Neural crest cell (in vitro differentiated cells): ENCODE measurements at regions not wholly inside any gene's neighbourhood (a gene's known extent, or its start where the extent isn't known, plus 50 kb on each side); places are given as distances from the start of the nearest gene placed in this dataset.
"Not testable (repeated sequence)": the region's sequence is repeated elsewhere in the genome, so short reads cannot be mapped to it uniquely, and the experiment has no call there.

Experiments
- DNase-seq: peaks from one replicate; pipeline ENCODE4 v3.0.0; 2021; ENCODE audit warnings: low read depth, mixed read lengths, low spot score
- H3K27ac Mint-ChIP-seq: one replicate; pipeline ENCODE4 v1.8.0; 2021; ENCODE audit warnings: mild to moderate bottlenecking, mixed read lengths; ENCODE audit not compliant: unreplicated experiment
- H3K27me3 Mint-ChIP-seq: 2 replicates; pipeline ENCODE4 v1.8.0; 2021; ENCODE audit warnings: low read depth, mild to moderate bottlenecking, mixed read lengths
- H3K36me3 Mint-ChIP-seq: 2 replicates; pipeline ENCODE4 v1.8.0; 2021; ENCODE audit warnings: low read depth, mild to moderate bottlenecking, mixed read lengths
- H3K4me1 Mint-ChIP-seq: 2 replicates; pipeline ENCODE4 v1.8.0; 2021; ENCODE audit warnings: mixed read lengths
- H3K4me3 Mint-ChIP-seq: one replicate; pipeline ENCODE4 v1.8.0; 2021; ENCODE audit warnings: mild to moderate bottlenecking, mixed read lengths
- H3K9me3 Mint-ChIP-seq: 2 replicates; pipeline ENCODE4 v1.8.0; 2021; ENCODE audit warnings: mixed read lengths

DNA sequence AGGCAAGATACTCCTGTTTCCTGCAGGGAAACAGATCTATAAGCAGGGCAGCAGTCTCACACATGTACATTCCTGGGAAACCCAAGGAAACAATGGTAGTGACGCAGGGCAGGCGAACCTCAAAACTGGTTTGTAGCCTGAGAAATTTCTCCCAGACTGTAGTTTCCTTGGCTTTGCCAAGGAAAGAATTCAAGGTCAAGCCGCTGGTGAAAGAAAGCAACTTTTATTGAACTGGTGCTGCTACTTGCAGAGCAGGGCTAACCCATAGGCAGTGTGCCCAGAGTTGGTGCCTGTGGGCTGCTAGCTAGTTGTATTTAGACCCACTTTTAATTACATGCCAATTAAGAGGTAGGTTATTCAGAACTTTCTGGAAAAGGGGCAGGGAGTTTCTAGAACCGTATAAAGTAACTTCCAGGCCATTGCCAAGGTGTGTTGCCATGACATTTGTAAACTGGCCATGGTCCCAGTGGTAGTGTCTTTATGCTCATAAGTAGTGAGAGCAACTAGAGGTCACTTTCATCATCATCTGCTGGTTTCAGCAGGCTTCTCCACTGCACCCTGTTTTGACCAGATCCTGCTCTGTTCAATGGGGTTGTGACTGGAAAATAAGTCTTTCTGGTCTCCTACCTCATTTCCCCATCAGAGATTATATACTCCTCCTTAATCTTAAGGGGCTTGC is 89.7 kb downstream of the PPIAL4C start:
- H3K36me3 Mint-ChIP-seq, H3K9me3 Mint-ChIP-seq, H3K4me1 Mint-ChIP-seq, DNase-seq, H3K27me3 Mint-ChIP-seq, H3K27ac Mint-ChIP-seq, H3K4me3 Mint-ChIP-seq: not testable (repeated sequence)

DNA sequence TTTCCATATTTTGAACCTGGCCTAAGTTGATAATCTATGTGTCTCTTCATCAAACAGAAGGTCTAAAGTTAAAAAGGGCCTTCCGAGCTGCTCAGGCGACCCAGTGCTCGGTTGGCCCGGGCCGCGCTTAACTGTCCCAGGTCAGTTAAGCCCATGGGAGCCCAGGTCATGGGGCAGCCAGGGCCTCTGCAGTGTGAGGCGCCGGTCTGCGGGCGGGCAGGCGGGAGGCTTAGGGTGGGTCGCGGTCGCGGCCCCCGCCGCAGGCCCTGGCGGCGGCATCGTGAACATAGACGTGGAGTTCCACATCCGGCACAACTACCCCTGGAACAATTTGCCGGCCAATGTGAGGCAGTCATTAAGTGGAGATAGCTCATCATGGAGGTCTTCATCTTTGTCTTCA is 91.3 kb downstream of the PPIAL4C start:
- not testable (repeated sequence) for H3K36me3 Mint-ChIP-seq, H3K4me3 Mint-ChIP-seq, H3K4me1 Mint-ChIP-seq, H3K27ac Mint-ChIP-seq, DNase-seq, H3K9me3 Mint-ChIP-seq, H3K27me3 Mint-ChIP-seq

- H3K4me3 Mint-ChIP-seq, H3K36me3 Mint-ChIP-seq, H3K27me3 Mint-ChIP-seq, H3K27ac Mint-ChIP-seq, DNase-seq, H3K9me3 Mint-ChIP-seq, H3K4me1 Mint-ChIP-seq: not testable (repeated sequence)
Measured at GRCh38 chr1:149677359-149677758, 93.7 kb downstream of the PPIAL4C start.

GRCh38 chr1:149686593-149687238 is 95.8 kb upstream of the FCGR1A start:
- not testable (repeated sequence) for H3K27me3 Mint-ChIP-seq, H3K27ac Mint-ChIP-seq, H3K9me3 Mint-ChIP-seq, H3K36me3 Mint-ChIP-seq, H3K4me3 Mint-ChIP-seq, DNase-seq, H3K4me1 Mint-ChIP-seq

GRCh38 chr1:149691399-149691798 is 91.1 kb upstream of the FCGR1A start:
- not testable (repeated sequence) for H3K4me1 Mint-ChIP-seq, DNase-seq, H3K36me3 Mint-ChIP-seq, H3K9me3 Mint-ChIP-seq, H3K4me3 Mint-ChIP-seq, H3K27ac Mint-ChIP-seq, H3K27me3 Mint-ChIP-seq

DNA sequence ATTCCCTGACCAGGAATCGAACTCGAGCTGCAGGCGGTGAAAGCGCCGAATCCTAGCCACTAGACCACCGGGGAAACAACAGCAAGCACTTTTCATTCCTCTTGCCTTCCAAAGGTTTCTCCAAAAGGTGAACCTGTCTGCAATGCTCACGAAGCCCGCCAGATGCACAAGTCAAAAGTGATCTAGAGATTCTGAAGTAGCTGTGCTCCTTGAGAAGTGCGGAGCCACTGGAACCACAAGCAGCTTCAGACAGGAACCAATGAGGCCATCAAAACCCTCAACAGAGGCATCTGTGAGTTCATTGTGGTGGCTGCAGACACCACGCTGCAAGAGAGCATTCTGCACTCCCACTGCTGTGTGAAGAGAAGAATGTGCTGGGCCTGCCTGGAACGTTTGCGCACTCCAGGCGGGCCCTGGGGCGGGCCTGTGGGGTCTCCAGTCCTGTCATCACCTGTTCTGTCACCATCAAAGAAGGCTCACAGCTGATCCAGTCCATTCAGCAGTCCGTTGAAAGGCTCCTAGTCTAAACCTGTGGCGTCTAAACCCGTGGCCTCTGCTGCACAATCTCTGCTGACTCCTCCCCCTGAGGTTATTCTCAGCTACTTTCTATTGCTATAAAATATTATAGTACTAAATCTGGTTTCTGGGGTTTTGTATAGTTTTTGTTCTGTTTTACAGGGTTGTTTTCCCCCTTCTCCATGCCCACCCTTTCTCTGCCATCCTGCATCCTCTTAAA is 89.5 kb upstream of the FCGR1A start:
- H3K27ac Mint-ChIP-seq, H3K4me1 Mint-ChIP-seq, H3K9me3 Mint-ChIP-seq, DNase-seq, H3K36me3 Mint-ChIP-seq, H3K27me3 Mint-ChIP-seq, H3K4me3 Mint-ChIP-seq: not testable (repeated sequence)

DNA sequence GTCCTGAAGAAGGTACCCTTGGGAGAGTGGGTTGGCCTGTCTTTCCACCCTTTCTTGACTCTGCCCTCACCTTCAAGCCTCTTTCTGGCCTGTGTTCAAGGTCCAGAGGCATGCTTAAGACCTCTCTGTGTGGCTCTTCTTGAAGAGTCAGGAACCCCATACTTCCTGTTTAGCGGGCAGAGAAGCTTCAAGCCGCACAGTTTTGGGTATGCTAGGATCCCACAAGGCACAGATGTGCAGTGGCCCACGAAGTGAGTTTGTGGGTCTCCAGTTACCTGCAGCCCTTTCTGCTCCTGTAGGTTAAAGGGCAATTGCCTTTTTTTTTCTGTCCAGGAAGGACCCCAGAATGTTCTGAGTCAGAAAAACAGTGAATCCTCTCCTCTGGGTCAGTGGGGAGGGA is 87.4 kb upstream of the FCGR1A start:
- H3K27me3 Mint-ChIP-seq, H3K9me3 Mint-ChIP-seq, H3K4me3 Mint-ChIP-seq, H3K4me1 Mint-ChIP-seq, H3K36me3 Mint-ChIP-seq, DNase-seq, H3K27ac Mint-ChIP-seq: not testable (repeated sequence)

GRCh38 chr1:149700220-149700619 is 82.3 kb upstream of the FCGR1A start:
- H3K4me3 Mint-ChIP-seq, H3K4me1 Mint-ChIP-seq, H3K36me3 Mint-ChIP-seq, H3K9me3 Mint-ChIP-seq, DNase-seq, H3K27me3 Mint-ChIP-seq, H3K27ac Mint-ChIP-seq: not testable (repeated sequence)

GRCh38 chr1:149700677-149701567 is 81.6 kb upstream of the FCGR1A start:
- DNase-seq, H3K27ac Mint-ChIP-seq, H3K27me3 Mint-ChIP-seq, H3K9me3 Mint-ChIP-seq, H3K4me3 Mint-ChIP-seq, H3K4me1 Mint-ChIP-seq, H3K36me3 Mint-ChIP-seq: not testable (repeated sequence)

DNA sequence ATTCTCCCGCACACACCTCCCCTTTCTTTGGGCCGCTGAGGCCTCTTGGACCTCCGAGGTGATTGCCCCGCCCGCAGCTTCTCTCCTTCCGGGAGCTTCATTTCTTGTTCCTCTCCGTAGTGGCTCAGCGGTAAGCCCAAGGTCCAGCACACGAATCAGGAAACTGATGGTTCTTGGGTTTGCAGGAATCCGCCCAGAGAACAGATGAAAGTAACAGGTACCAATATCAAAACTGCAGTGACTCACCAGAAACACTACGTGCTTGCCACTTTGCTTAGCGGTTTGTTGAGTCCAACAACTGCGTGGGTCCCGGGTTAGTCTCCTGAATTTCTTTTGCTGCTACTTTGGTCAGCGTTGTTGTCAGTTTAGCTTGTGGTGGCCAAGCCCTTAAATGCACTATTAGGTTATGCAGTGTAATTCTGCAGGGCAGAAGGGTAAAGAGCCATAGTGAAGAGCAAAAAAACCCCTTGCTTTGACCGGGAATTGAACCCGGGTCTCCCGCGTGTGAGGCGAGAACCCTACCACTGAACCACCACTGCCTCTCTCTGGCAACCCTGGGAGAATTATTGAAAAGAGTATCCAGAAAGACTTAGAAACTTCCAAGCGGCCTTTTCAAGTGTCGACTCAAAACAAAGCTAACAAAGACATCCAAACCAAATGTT is 74.2 kb upstream of the FCGR1A start:
- H3K9me3 Mint-ChIP-seq, H3K27me3 Mint-ChIP-seq, H3K4me1 Mint-ChIP-seq, H3K36me3 Mint-ChIP-seq: not testable (repeated sequence)
- peak; percentile 60 for DNase-seq
- Mint-ChIP-seq H3K4me3 (peak overlapping the region; percentile 94), H3K27ac (peak overlapping the region; percentile 78)

DNA sequence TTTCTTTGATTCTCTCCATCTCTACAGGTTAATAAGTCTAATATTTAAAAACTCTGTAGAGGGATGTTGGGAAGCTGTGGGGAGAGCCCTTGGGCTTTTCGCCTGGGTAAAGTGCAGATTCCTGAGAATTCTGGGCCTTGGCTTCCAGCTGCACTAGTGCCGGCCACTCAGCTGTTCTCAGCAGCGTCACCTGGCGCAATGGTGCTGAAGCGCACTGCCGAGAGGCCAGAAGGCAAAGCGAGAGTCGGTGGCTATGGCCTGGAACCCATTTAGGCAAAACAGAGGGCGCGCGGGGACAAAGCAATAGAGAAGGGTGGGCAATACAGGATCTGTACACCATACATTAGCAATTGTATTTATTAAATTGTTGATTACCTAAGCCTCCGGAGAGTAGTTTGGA is 70.8 kb upstream of the FCGR1A start:
- not testable (repeated sequence) for H3K4me3 Mint-ChIP-seq, H3K27me3 Mint-ChIP-seq, H3K27ac Mint-ChIP-seq, H3K4me1 Mint-ChIP-seq, H3K9me3 Mint-ChIP-seq, H3K36me3 Mint-ChIP-seq, DNase-seq

DNA sequence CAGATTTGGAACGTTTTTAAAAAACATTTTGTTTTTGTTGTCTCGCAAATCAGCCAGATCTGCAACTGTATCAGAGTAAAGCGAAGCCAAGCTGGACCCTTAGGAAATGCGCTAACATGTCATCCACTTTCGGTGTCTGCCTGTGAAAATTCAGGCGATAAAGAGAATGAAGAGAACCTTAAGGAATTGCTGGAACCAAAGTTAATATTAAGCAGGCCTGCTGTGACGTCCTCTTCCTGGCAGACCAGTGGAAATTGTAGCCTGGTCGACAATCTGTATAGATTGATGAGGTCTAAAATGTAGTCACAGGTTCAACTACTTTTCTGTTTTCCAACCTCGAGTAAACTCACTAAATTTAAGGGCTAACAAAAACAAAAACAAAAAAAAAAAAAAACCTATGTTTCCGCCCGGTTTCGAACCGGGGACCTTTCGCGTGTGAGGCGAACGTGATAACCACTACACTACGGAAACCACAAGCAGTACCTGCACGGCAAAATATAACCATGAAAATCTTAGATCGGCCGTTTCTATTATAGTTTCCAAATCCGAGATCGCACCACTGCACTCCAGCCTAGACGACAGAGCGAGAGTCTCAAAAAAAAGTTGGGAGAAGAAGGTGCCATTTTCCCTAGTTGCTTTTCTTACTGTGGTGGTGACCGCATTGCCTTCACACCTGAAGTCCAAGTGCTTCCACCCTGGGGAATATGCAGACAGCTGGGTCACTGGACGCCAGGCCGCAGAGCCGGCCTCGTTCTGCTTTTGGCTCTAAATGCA is 70.2 kb upstream of the FCGR1A start:
- not testable (repeated sequence) for H3K36me3 Mint-ChIP-seq, H3K9me3 Mint-ChIP-seq, H3K27me3 Mint-ChIP-seq, H3K4me1 Mint-ChIP-seq, H3K27ac Mint-ChIP-seq
- peak overlapping the region; percentile 88 for H3K4me3 Mint-ChIP-seq
- DNase-seq = peak; percentile 53
